Stomach (tissue), 8 donors: ENCODE measurements at regions not wholly inside any gene's neighbourhood (a gene's known extent, or its start where the extent isn't known, plus 50 kb on each side); places are given as distances from the start of the nearest gene placed in this dataset.

ENCODE experiments used
- DNase-seq, 2 donors: peaks; one replicate each; pipeline versions ENCODE4 v3.0.0 to v3.0.0-alpha.2; 2013 to 2019
- H3K27ac ChIP-seq, 5 donors: fragments of 200-600 bp in 4 of 5; sonication (generic) in 4 of 5; one replicate each; pipeline ENCODE4 v1.5.1; 2013 to 2019; ENCODE audit warnings: mild to moderate bottlenecking in 1 of 5, moderate library complexity in 1 of 5
- H3K27me3 ChIP-seq, 3 donors: fragments of 200-600 bp; sonication (generic); one replicate each; pipeline ENCODE4 v1.5.1; 2017 to 2019; ENCODE audit warnings: mixed run types in 1 of 3
- H3K36me3 ChIP-seq, 4 donors: fragments of 200-600 bp; sonication (generic); 1 replicate in 3 of 4; 2 replicates in 1 of 4; pipeline ENCODE4 v1.5.1; 2016 to 2019
- H3K4me1 ChIP-seq, 4 donors: fragments of 200-600 bp; sonication (generic); one replicate each; pipeline ENCODE4 v1.5.1; 2016 to 2019
- H3K4me3 ChIP-seq, 4 donors: fragments of 200-600 bp; sonication (generic) in 3 of 4; one replicate each; pipeline ENCODE4 v1.5.1; 2016 to 2019; ENCODE audit warnings: mild to moderate bottlenecking in 1 of 4
- H3K9me3 ChIP-seq, 4 donors: fragments of 200-600 bp; sonication (generic); one replicate each; pipeline ENCODE4 v1.5.1; 2016 to 2019
- EP300 ChIP-seq: sonication (generic); formaldehyde crosslinking; IDR thresholded peaks from one replicate; pipeline ENCODE4 v1.6.1; 2017; ENCODE audit warnings: antibody characterized with exemption
- POLR2A ChIP-seq, 4 donors: fragments of 450-650 bp; IDR thresholded peaks; one replicate each; pipeline ENCODE4 v1.6.1; 2016; ENCODE audit warnings: antibody characterized with exemption in 4 of 4, control low read depth in 2 of 4, mild to moderate bottlenecking in 1 of 4, moderate library complexity in 1 of 4
- POLR2AphosphoS5 ChIP-seq, 3 donors: sonication (generic); formaldehyde crosslinking; IDR thresholded peaks; one replicate each; pipeline ENCODE4 v1.6.1; 2016; ENCODE audit warnings: antibody characterized with exemption in 3 of 3
- WGBS, 5 donors: extraction: QIAGEN DNeasy Blood & Tissue Kit in 3 of 5; methylation state at CpG; one replicate each; pipeline versions ENCODE4 v1.1.5 to v1.1.7; 2013 to 2018; 5-methylcytosine and 5-hydroxymethylcytosine counted together
- intact Hi-C: fragments of 100-400 bp; cut with DNase I; formaldehyde crosslinking; loops from one replicate; pipeline ENCODE4 v1.15.1; 2023; ENCODE audit warnings: low total_unique reads
- TF ChIP-seq, protein P1 (sequence below), 7 experiments: fragments of 450-650 bp in 4 of 7; fragments of 200-600 bp in 3 of 7; sonication (generic) in 3 of 7; IDR thresholded peaks; one replicate each; pipeline ENCODE4 v1.5.1; 2016 to 2019; ENCODE audit warnings: antibody characterized with exemption in 7 of 7, control low read depth in 2 of 7, mild to moderate bottlenecking in 1 of 7
- donor health status: healthy with polysubstance abuse.
- donor health status: Bipolar disorder and iron deficiency.
- donor health status: healthy.

DNA sequence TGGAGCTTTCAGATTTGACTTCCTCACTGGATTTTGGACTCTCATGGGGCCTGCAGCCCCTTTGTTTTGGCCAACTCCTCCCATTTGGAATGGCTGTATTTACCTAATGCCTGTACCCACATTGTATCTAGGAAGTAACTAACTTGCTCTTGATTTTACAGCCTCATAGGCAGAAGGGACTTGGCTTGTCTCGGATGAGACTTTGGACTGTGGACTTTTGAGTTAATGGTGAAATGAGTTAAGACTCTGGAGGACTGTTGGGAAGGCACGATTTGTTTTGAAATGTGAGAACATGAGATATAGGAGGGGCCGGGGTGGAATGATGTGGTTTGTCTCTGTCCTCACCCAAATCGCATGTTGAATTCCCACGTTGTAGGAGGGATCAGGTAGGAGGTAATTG is 233.4 kb upstream of the GALNT5 start:
- H3K4me3 ChIP-seq, result no peak overlapping the region
- H3K27me3 ChIP-seq, result no peaks in the 10 kb centered on the region
- intact Hi-C loops, result no loop called here
- H3K9me3 ChIP-seq, result no peaks in the 10 kb centered on the region
- no peak for TF ChIP-seq EP300
- no peak for TF ChIP-seq POLR2A (IDR thresholded peaks at IDR 0.05)
- TF ChIP-seq, protein P1, sequence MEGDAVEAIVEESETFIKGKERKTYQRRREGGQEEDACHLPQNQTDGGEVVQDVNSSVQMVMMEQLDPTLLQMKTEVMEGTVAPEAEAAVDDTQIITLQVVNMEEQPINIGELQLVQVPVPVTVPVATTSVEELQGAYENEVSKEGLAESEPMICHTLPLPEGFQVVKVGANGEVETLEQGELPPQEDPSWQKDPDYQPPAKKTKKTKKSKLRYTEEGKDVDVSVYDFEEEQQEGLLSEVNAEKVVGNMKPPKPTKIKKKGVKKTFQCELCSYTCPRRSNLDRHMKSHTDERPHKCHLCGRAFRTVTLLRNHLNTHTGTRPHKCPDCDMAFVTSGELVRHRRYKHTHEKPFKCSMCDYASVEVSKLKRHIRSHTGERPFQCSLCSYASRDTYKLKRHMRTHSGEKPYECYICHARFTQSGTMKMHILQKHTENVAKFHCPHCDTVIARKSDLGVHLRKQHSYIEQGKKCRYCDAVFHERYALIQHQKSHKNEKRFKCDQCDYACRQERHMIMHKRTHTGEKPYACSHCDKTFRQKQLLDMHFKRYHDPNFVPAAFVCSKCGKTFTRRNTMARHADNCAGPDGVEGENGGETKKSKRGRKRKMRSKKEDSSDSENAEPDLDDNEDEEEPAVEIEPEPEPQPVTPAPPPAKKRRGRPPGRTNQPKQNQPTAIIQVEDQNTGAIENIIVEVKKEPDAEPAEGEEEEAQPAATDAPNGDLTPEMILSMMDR (IDR thresholded peaks at IDR 0.05), result no peak
- no peak for TF ChIP-seq POLR2AphosphoS5 (IDR thresholded peaks at IDR 0.05)
- H3K36me3 ChIP-seq, result no peaks in the 10 kb centered on the region
- DNase-seq, result no peak
- H3K4me1 ChIP-seq, result no peaks in the 10 kb centered on the region
- 74 to 85% (median 76%) methylated on average over 5 of the region's 5 CpGs for WGBS, 5 donors
- no peak overlapping the region for H3K27ac ChIP-seq

- Histone ChIP-seq H3K4me3 (no peak overlapping the region), H3K9me3 (no peaks in the 10 kb centered on the region), H3K36me3 (no peaks in the 10 kb centered on the region), H3K27me3 (no peaks in the 10 kb centered on the region), H3K4me1 (no peaks in the 10 kb centered on the region), H3K27ac (no peak overlapping the region)
- 40 to 61% (median 53%) methylated on average over 2 of the region's 2 CpGs for WGBS, 5 donors
- intact Hi-C loops, result no loop called here
- TF ChIP-seq POLR2AphosphoS5 (IDR thresholded peaks at IDR 0.05), result peak in 1 of 3 donors; percentile 13
- no peak for TF ChIP-seq EP300
- peak in 1 of 2 donors; percentile 11 for DNase-seq
These were observed 225.5 kb upstream of the GALNT5 start for GRCh38 chr2:157032017-157032416.

- Histone ChIP-seq H3K27me3 (no peaks in the 10 kb centered on the region), H3K4me3 (no peak overlapping the region), H3K9me3 (no peaks in the 10 kb centered on the region), H3K27ac (no peak overlapping the region), H3K4me1 (no peaks in the 10 kb centered on the region), H3K36me3 (no peaks in the 10 kb centered on the region)
- WGBS, 5 donors, result 83 to 88% (median 86%) methylated on average over 2 of the region's 2 CpGs
- intact Hi-C loops, result no loop called here
- no peak for DNase-seq
- TF ChIP-seq POLR2AphosphoS5 (IDR thresholded peaks at IDR 0.05) (no peak), EP300 (no peak), POLR2A (IDR thresholded peaks at IDR 0.05) (no peak)
- TF ChIP-seq, protein P1 (IDR thresholded peaks at IDR 0.05), result no peak
These were observed 220.8 kb upstream of the GALNT5 start for GRCh38 chr2:157036726-157037125.

GRCh38 chr2:157043786-157044185 is 213.7 kb upstream of the GALNT5 start:
- 82 to 98% (median 91%) methylated on average over 1 of the region's 1 CpG for WGBS, 5 donors

GRCh38 chr2:157046396-157046795 is 211.1 kb upstream of the GALNT5 start:
- WGBS, 5 donors, result 86 to 98% (median 96%) methylated on average over 1 of the region's 1 CpG

More at GRCh38 chr2:157043786-157044185, 213.7 kb upstream of the GALNT5 start:
- intact Hi-C loops, result no loop called here
- H3K4me3 ChIP-seq, result no peak overlapping the region
- TF ChIP-seq, protein P1 (IDR thresholded peaks at IDR 0.05), result no peak
- TF ChIP-seq POLR2A (IDR thresholded peaks at IDR 0.05) (no peak), POLR2AphosphoS5 (IDR thresholded peaks at IDR 0.05) (no peak), EP300 (no peak)
- H3K27ac ChIP-seq, result no peak overlapping the region
- no peaks in the 10 kb centered on the region for H3K27me3 ChIP-seq
- no peak for DNase-seq
- no peaks in the 10 kb centered on the region for H3K9me3 ChIP-seq
- H3K4me1 ChIP-seq, result no peaks in the 10 kb centered on the region
- no peaks in the 10 kb centered on the region for H3K36me3 ChIP-seq

More at GRCh38 chr2:157046396-157046795, 211.1 kb upstream of the GALNT5 start:
- intact Hi-C loops, result no loop called here
- Histone ChIP-seq H3K36me3 (no peaks in the 10 kb centered on the region), H3K27me3 (no peaks in the 10 kb centered on the region), H3K9me3 (no peaks in the 10 kb centered on the region), H3K4me1 (peaks cover 0 to 8% (median 0%) of the 10 kb centered on the region in 4 donors), H3K27ac (no peak overlapping the region), H3K4me3 (no peak overlapping the region)
- no peak for DNase-seq
- TF ChIP-seq, protein P1 (IDR thresholded peaks at IDR 0.05), result no peak
- no peak for TF ChIP-seq EP300
